HG03442 (cell line): ENCODE measurements at regions not wholly inside any gene's neighbourhood (a gene's known extent, or its start where the extent isn't known, plus 50 kb on each side); places are given as distances from the start of the nearest gene placed in this dataset.
"Not testable (repeated sequence)": the region's sequence is repeated elsewhere in the genome, so short reads cannot be mapped to it uniquely, and the experiment has no call there.

Source experiments
- ATAC-seq: cut with Tn5 transposase; IDR thresholded peaks from one replicate; pipeline ENCODE4 v1.9.1; 2021; ENCODE audit warnings: mild to moderate bottlenecking, moderate library complexity; ENCODE audit not compliant: unreplicated experiment

DNA sequence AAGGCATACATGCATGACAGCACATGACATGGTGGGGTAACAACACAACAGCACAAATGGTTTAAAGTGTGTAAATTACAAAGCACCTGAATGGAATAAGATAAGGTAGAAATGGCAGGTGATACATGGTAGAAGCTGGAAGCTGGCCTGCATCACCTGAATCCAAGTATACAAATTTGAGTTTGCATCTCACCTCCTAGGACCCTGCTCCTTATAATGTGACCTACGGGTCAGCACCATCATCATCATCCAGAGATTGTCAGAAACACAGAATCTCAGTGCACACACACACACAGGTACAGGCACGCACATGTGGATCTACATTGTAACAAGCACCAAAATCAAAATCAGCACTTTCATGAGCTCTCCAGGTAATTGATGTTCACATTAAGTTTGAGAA, 1048.2 kb upstream of the AUTS2 start:
- ATAC-seq: no peak

DNA sequence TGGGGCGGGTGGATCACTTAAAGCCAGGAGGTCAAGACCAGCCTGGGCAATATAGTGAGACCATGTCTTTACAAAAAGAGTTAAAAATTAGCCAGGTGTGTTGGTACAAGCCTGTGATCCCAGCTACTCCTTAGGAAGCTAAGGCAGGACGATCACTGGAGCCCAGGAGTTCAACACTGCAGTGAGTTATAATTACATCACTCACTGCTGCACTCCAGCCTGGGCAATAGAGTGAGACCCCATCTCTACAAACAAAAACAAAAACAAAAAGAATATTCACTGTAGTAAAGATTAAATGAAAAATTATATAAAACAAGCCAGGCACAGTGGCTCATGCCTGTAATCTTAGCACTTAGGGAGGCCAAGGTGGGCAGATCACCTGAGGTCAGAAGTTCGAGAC, 1047.6 kb upstream of the AUTS2 start:
- ATAC-seq: no peak

DNA sequence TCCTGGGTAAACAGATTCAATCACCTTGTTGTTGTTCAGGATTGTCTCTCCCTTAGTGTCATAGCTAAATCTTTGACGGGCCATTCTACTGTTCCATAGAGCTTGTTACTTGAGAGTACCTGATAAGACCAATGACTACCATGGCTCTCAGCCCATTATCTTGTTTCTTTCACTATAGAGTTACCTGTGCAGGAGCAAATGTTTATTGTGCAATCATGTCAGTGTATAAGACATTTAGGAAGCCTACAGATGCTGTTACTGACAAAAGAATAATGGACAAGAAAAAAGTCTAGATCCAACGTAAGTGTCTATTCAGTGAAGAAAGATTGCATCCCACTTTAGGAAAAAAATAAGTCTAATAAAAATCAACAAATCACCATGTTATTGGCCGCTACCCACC, 1041.7 kb upstream of the AUTS2 start:
- no peak for ATAC-seq

DNA sequence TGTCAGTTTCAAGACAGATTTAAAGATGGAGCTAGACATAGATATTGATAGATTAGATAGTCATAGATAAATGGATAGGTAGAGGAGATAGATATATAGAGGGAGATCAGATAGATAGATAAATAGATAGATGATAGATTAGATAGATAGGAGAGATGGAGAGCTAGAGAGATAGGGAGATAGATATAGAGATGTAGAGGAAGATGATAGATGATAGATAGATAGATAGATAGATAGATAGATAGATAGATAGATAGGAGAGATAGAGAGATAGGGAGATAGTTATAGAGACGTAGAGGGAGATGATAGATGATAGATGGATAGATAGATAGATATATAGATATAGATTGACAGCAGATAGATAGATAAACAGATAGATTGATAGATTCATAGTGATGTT, 1038.8 kb upstream of the AUTS2 start:
- ATAC-seq: no peak

DNA sequence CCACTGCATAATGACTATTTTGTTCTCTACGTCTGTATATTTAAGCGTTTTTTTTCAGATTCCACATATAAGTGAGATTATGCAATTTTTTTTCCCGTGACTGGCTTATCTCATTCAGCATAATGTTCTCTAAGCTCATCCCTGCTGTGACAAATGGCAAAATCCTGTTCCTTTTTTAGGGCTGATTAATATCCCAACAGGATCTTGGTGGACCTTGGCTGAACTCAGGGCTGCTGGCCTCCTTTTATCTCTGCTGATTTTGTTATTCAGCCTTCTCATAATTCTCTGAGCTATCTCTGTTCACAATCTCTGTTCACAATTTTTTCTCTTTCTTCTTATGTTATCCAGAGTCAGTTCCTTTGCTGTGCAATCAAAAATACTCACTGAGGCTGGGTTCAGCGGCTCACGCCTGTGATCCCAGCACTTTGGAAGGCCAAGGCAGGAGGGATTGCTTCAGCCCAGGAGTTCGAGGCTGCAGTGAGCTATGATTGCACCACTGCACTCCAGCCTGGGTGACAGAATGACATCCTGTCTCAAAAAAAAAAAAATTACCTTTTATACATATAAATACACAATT, 1035.9 kb upstream of the AUTS2 start:
- ATAC-seq: no peak

DNA sequence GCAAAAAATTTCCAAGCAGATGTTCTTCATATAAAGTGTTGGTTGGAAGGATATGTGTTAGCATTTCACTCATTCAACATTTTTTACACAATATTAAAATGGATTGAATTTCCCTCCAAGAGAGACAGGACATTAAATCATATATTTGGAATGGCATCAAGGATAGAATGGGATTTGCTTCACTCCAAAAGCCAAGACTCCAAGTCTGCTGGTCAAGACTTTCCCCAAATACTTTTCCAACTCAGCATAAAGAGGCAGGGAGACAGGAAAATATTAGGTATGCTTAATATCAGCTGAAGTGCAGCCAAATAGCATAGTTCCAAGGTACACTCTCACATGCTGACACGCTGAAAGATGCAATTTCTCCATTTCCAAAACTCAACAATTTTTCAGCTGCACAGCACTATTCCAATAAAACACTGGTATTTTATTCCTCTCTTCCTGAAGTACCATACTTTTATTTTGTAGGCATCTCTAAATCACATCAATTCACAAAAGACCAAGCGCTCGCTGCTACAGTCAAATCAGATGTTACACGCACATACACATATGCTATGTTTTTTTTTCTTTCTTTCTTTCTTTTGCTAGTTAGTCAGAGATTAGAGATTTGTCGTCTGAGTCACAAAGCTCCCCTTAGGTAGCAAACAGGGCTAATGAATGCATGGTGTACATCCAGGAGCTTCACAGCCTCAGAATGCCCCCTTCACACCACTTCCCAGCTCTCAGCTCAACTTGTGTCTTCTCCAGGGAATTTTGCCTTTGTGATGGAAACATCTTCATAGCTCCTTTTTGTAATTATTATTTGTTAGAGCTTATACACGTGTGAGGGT, 1033.8 kb upstream of the AUTS2 start:
- no peak for ATAC-seq

DNA sequence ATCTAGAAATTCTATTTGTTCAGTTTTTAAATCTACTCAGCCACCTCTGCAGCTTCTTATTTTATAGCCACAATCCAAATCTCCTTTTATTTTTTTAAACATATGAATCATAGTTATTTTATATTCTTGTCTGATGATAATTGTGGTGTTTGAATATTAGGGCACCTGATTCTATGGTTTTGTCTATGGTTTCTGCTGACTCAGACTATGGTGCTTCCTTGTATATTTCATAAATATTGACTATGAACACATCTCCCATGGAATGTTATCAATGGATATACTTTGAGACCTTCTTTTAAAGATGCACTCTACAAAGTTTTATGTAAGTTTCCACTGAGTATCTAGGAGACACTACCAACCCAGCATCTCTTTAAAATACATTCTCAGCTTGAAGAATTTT, 1027.0 kb upstream of the AUTS2 start:
- ATAC-seq: no peak

DNA sequence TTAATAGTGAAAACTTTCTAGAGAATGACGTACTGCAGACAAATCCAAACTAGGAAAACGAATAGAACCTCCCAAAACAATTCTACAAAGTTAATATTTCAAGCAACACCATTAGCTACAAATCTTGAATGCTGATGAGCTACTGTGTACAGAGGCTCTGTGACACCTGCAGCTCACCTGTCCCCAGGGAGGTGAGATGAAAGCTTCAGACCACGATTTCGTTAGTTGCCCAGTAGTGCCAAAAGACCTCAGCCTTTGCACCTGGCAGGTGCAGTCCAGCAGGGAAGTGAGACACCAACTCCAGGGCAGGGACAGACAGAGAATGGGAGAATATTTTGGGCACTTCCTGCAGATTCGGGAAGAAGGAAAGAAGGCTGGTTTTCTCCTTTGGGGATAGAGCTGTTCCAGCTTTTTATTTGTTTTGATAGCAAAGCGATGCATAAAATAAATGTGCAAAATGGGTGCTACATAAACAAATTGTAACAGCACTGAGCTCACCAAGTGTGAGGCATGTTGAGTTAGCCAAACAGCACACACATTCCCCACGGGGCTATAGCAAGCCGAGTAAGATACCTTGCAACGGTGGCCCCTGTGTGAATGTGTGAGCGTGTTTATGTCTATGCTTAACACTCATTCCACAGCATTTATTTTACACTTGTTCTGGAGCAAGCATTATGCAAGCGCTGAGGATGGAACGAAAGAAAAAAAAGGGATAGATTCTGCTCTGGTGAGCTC, 1024.8 kb upstream of the AUTS2 start:
- ATAC-seq: no peak

DNA sequence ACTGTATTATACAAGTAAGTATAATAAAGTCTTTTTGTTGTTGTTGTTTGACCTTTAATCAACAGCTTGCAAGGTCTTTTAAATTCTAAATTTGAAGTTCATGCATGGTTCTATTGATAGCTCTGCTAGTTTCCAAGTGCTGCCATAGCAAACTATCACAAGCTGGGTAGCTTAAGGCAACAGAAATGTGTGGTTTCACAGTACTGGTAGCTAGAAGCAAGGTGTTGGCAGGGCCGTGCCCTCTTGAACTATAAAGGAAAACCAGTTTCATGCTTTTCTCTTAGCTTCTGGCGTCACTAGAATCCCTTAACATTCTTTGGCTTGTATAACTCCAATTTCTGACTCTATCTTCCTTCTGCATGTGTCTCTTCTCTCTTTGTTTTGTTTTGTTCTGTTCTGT, 1021.9 kb upstream of the AUTS2 start:
- no peak for ATAC-seq

DNA sequence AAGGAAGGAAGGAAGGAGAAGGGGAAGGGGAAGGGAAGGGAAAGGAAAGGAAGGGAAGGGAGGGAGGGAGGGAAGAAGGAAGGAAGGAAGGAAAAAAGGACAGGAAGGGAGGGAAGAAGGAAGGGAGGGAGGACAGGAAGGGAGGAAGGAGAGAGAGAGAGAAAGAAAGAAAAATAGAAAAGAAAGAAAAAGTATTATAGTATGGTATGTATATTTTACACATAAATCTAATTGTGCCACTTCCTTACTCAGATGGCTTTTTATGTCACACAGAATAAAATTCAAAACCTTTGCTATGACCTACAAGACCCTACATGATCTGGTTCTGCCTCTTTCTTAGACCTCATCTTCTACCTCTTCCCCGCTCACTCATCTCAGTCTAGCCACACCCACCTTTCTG, 1016.9 kb upstream of the AUTS2 start:
- no peak for ATAC-seq

DNA sequence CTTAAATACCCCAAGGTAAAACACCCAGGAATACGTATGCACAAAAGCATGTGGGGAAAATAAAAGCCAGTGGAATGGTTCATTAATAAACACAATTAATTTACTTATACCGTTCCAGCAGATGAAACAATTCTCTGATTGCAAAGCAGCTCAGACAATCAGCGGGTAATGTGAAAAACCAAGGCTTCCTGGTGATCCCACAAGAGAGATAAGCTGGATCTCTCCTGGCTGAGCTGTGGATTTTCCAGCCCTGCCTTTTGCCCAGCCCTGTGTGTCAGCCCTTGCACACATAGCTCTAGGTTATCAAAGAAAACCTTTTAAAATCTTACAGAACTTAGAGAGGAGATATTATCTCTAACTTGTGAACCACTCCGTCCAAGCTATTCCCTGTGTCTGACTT, 1010.7 kb upstream of the AUTS2 start:
- no peak for ATAC-seq

DNA sequence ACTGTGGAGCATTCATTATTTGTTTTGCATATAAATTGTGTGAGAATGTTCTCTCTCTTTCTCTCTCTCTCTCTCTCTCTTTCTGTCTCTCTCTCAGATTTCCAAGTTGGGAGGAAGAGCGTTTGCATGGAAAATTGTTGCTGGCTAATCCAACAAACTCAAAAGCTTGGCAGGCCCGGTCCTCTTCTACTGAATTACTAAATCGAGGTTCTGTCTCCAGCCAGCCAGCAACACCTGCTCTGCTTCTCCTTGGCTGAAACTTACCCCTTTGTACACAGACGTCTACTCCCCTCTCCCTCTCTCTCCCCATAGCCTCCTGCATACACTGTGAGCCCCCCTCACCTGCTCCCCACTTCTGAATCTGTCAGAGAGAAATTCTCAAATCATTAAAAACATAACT, 996.4 kb upstream of the AUTS2 start:
- ATAC-seq: no peak

DNA sequence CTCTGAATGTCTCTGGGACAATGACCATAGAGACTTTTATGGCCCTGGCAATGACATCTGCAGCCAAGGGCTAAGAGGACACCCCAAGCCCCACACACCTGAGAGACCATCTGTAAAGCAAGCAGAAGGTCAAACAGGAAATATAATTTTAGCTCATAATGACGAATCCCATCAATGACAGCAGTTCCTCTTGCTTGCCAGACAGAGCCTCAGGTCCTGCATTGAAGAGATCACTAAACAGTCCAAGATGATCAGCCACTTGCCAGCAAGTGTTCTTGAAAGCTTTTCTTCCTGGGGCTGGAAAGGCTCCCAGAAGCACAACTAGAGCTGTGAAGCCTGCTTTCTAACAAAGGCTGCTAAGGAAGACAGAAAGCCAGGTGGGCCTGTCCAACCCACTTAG, 993.7 kb upstream of the AUTS2 start:
- ATAC-seq: no peak

DNA sequence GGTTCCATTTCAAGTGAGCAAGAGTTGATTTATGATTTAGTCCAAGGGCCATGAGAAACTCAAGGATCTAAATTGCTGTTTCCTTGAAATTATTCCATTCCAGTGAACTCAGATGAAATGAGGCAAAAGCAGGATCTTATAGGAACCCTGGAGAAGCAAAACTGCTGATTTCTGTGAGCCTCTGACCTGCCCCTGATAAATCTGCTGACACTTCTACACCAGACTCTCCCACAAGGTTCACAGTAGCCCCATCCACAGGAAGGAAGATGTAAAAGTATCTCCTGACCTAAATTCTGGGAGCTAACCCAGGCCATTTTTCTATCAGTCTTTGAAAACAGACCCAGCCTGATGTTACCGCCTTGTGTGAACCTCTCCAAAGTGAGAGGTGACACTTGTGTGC, 987.6 kb upstream of the AUTS2 start:
- no peak for ATAC-seq

DNA sequence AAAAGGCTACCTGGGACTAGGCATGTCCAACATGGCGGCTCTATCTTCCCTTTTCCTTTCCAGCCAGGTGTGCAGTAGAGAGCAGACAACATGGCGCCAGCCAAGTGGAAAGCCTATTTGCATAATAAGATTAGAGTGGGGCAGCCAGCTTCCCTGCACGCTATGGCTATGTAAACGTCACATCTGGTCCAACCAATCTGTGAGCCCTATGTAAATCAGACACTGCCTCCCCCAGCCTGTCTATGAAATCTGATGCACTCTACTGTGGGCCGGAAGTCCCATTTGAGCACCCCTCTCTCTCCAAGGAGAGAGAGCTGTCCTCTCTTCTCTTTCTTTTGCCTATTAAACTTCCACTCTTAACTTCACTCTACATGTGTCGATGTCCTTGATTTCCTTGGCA, 984.9 kb upstream of the AUTS2 start:
- no peak for ATAC-seq

DNA sequence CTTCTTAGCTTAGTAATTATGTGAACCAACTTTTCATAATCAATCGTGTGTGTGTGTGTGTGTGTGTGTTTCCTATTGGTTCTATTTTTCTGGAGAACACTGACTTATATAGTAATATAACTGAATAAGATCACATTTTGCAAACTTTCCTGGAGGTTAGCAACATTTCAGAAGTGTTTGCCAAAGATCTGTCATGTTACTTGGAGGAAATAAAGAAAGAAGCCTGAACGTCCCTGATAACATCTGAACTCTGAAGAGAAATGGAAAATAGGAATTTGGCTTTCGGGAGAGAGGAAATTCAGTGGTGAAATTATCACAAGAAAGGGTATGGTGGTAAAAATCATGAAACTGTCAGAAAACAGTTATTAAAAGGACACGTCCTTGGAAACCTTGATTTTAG, 984.4 kb upstream of the AUTS2 start:
- ATAC-seq: no peak

DNA sequence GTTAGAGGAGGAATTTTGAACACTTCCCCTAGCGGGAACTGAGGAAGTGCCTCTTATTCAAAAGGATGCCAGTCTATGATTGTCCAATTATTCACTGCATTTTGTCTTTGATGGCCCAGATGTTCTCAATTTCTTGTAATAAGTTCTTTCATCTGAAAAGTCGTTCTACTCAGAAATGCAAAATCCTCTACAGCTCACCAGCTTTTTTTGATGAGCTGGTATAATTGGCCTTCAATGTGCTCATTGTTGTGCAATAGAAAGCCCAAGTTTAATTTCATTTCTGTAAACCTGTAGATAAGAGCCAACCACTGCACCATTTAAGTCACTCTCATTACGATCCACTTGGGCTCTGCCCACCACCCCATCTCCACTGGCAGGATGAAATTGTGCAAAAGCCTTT, 978.7 kb upstream of the AUTS2 start:
- ATAC-seq: no peak

DNA sequence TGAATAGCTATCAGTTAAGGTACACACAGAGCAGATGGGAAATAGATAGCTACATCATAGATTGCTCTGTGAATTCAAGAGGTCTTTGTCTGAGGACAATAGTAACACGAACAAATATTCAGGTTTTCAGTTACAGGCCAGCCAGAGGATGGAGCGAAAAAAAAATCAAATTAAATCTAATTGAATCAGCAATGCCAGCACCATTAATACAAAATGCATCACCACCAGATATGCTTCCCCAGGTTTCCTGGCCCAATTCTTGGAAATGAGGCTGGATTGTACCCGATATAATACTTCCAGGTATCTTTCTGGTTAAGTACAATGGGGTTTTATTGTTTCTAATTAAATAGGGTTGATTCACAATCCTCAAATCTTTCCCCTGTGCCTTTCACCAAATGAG, 975.8 kb upstream of the AUTS2 start:
- ATAC-seq: no peak

DNA sequence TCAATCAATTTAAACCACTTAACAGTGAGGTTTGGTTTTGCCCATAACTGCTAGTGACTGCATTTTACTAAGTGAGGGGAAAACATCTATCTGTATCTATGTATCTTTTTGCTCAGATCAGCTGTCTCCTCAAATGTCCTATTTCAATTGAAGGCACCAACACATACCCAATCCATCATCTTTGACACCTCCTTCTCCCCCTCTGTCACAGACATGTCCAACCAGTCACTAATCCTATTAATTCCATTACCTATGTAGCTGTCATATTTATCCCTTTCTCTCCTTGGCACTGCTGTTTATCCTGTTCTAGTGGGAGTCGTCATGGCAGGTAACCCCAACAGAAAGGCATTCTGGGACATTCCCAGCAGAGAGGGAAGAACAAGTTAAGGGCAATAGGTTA, 975.2 kb upstream of the AUTS2 start:
- no peak for ATAC-seq

DNA sequence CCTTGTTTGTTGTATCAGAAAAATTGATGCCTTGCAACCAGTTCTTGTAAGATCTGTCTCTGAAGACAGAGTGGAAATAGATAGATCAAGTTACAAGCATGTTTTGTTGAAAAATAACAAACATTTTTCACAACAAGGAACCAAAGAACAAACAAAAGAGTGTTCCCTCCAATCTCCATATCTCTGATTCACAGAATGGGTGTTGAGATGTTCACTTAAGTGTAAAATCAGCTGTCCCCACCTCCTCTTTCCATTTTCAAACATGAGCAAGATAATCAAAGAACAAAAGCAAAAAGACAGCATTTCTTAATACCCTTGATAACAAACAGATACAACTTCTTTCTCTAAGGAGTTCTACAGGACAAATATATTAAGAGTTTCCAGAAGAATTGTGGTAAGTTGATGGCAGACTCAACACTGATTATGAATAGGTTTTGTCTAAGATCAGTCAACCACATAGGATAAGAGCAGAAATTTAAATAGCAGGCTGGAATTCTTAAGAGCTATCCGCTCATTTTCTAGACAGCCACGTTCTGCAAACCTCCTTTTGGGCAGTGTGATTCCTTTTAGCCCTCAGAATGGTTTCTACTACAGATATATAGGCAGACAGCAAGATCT, 970.9 kb upstream of the AUTS2 start:
- ATAC-seq: no peak

DNA sequence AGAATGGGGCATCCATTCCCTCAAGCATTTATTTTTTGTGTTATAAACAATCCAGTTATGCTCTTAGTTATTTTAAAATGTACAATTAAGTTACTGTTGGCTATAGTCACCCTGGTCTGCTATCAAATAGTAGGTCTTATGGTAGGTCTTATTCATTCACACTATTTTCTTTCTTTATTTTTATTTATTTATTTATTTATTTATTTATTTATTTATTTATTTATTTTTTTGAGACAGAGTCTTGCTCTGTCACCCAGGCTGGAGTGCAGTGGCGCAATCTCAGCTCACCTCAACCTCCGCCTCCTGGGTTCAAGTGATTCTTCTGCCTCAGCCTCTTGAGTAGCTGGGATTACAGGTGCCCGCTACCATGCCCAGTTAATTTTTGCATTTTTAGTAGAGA, 967.4 kb upstream of the AUTS2 start:
- ATAC-seq: not testable (repeated sequence)

DNA sequence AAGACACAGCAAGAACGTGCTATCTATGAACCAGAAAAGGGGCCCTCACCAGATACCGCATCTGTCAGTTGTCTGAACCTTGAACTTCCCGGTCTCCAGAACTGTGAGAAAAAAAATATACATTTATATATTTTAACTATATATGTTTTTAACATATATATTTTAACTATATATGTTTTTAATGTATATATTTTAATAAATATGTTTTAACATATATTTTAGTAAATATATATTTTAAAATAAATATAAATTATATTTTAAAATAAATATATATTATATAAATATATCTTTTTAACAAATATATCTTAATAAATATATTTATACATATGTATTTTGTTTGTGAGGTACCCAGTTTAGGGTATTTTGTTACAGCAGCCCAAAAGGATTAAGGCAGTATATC, 958.2 kb upstream of the AUTS2 start:
- ATAC-seq: no peak
